Esophagus squamous epithelium (tissue), 4 donors: ENCODE measurements at regions not wholly inside any gene's neighbourhood (a gene's known extent, or its start where the extent isn't known, plus 50 kb on each side); places are given as distances from the start of the nearest gene placed in this dataset.

Experiments
- CTCF ChIP-seq, 6 experiments: fragments of 450-650 bp in 4 of 6; fragments of 200-600 bp in 2 of 6; sonication (generic) in 2 of 6; IDR thresholded peaks; one replicate each; pipeline ENCODE4 v1.5.1; 2016 to 2019; ENCODE audit warnings: antibody characterized with exemption in 6 of 6, mild to moderate bottlenecking in 4 of 6, moderate library complexity in 4 of 6
- POLR2A ChIP-seq, 4 donors: fragments of 450-650 bp; IDR thresholded peaks; one replicate each; pipeline ENCODE4 v1.6.1; 2017; ENCODE audit warnings: antibody characterized with exemption in 4 of 4, mild to moderate bottlenecking in 4 of 4, moderate library complexity in 3 of 4

GRCh38 chr17:79674506-79675412 lies 56.0 kb upstream of the ENPP7 start:
- TF ChIP-seq CTCF (IDR thresholded peaks at IDR 0.05) (no peak), POLR2A (IDR thresholded peaks at IDR 0.05) (no peak)
